Stimulated activated memory B cell treated with anti-CD40 and anti-IgM and Interleukin-4, amounts not matched to agents 10 μg/mL and 1 μg/mL and 100 μg/mL, for 72 hours (primary cell): ENCODE measurements at regions not wholly inside any gene's neighbourhood (a gene's known extent, or its start where the extent isn't known, plus 50 kb on each side); places are given as distances from the start of the nearest gene placed in this dataset.
"Not testable (repeated sequence)": the region's sequence is repeated elsewhere in the genome, so short reads cannot be mapped to it uniquely, and the experiment has no call there.

Source experiments
- ATAC-seq: fragments of 150-1000 bp; cut with Tn5 transposase; 2 replicates; pipeline ENCODE4 v1.10.0; 2021
- H3K27ac Mint-ChIP-seq: one replicate; pipeline ENCODE4 v1.8.0; 2022; ENCODE audit warnings: mild to moderate bottlenecking, mixed read lengths
- H3K27me3 Mint-ChIP-seq: one replicate; pipeline ENCODE4 v1.8.0; 2022; ENCODE audit warnings: mixed read lengths
- H3K36me3 Mint-ChIP-seq: one replicate; pipeline ENCODE4 v1.8.0; 2022; ENCODE audit warnings: mixed read lengths
- H3K4me1 Mint-ChIP-seq: one replicate; pipeline ENCODE4 v1.8.0; 2022; ENCODE audit warnings: mixed read lengths
- H3K4me3 Mint-ChIP-seq: one replicate; pipeline ENCODE4 v1.8.0; 2022; ENCODE audit warnings: mild to moderate bottlenecking, moderate library complexity, mixed read lengths
- H3K9me3 Mint-ChIP-seq: one replicate; pipeline ENCODE4 v1.8.0; 2022; ENCODE audit warnings: mixed read lengths

- Mint-ChIP-seq H3K27me3 (no peaks in the 10 kb centered on the region), H3K4me3 (no peak overlapping the region), H3K9me3 (no peaks in the 10 kb centered on the region), H3K27ac (no peak overlapping the region), H3K4me1 (no peaks in the 10 kb centered on the region), H3K36me3 (no peaks in the 10 kb centered on the region)
- no peak for ATAC-seq
Measured at GRCh38 chr2:114089636-114090319, 199.9 kb downstream of the ACTR3 start.

GRCh38 chr2:114091010-114091409, 201.1 kb downstream of the ACTR3 start:
- no peaks in the 10 kb centered on the region for H3K27me3 Mint-ChIP-seq
- ATAC-seq, result no peak
- no peaks in the 10 kb centered on the region for H3K4me1 Mint-ChIP-seq
- peaks cover 7% of the 10 kb centered on the region for H3K9me3 Mint-ChIP-seq
- H3K36me3 Mint-ChIP-seq, result no peaks in the 10 kb centered on the region
- no peak overlapping the region for H3K4me3 Mint-ChIP-seq
- H3K27ac Mint-ChIP-seq, result no peak overlapping the region

GRCh38 chr2:114108249-114108648, 218.4 kb downstream of the ACTR3 start:
- Mint-ChIP-seq H3K9me3 (peaks cover 19% of the 10 kb centered on the region), H3K36me3 (peaks cover 6% of the 10 kb centered on the region), H3K4me3 (no peak overlapping the region), H3K4me1 (no peaks in the 10 kb centered on the region), H3K27ac (no peak overlapping the region), H3K27me3 (peaks cover 14% of the 10 kb centered on the region)
- ATAC-seq, result no peak

- no peak overlapping the region for H3K4me3 Mint-ChIP-seq
- peaks cover 6% of the 10 kb centered on the region for H3K36me3 Mint-ChIP-seq
- no peak for ATAC-seq
- H3K4me1 Mint-ChIP-seq, result no peaks in the 10 kb centered on the region
- H3K9me3 Mint-ChIP-seq, result peaks cover 14% of the 10 kb centered on the region
- H3K27ac Mint-ChIP-seq, result no peak overlapping the region
- H3K27me3 Mint-ChIP-seq, result peaks cover 17% of the 10 kb centered on the region
Measured at GRCh38 chr2:114108824-114109416, 219.0 kb downstream of the ACTR3 start.

- ATAC-seq, result no peak
- Mint-ChIP-seq H3K9me3 (peaks cover under 1% of the 10 kb centered on the region), H3K27ac (no peak overlapping the region), H3K27me3 (peaks cover 24% of the 10 kb centered on the region), H3K4me3 (no peak overlapping the region), H3K4me1 (no peaks in the 10 kb centered on the region), H3K36me3 (no peaks in the 10 kb centered on the region)
Measured at GRCh38 chr2:114111329-114111728, 221.4 kb downstream of the ACTR3 start.

- Mint-ChIP-seq H3K36me3 (no peaks in the 10 kb centered on the region), H3K4me3 (no peak overlapping the region), H3K4me1 (no peaks in the 10 kb centered on the region), H3K27me3 (peaks cover 21% of the 10 kb centered on the region), H3K9me3 (no peaks in the 10 kb centered on the region), H3K27ac (no peak overlapping the region)
- no peak for ATAC-seq
Measured at GRCh38 chr2:114113518-114113917, 223.6 kb downstream of the ACTR3 start.

- no peaks in the 10 kb centered on the region for H3K36me3 Mint-ChIP-seq
- peaks cover 27% of the 10 kb centered on the region for H3K27me3 Mint-ChIP-seq
- no peaks in the 10 kb centered on the region for H3K9me3 Mint-ChIP-seq
- ATAC-seq, result no peak
- H3K4me3 Mint-ChIP-seq, result no peak overlapping the region
- H3K27ac Mint-ChIP-seq, result no peak overlapping the region
- H3K4me1 Mint-ChIP-seq, result no peaks in the 10 kb centered on the region
Measured at GRCh38 chr2:114118088-114118487, 228.2 kb downstream of the ACTR3 start.

GRCh38 chr2:114119862-114120261, 230.0 kb downstream of the ACTR3 start:
- H3K9me3 Mint-ChIP-seq, result no peaks in the 10 kb centered on the region
- no peak for ATAC-seq
- H3K4me3 Mint-ChIP-seq, result no peak overlapping the region
- peaks cover 17% of the 10 kb centered on the region for H3K27me3 Mint-ChIP-seq
- H3K4me1 Mint-ChIP-seq, result no peaks in the 10 kb centered on the region
- no peak overlapping the region for H3K27ac Mint-ChIP-seq
- H3K36me3 Mint-ChIP-seq, result no peaks in the 10 kb centered on the region

- Mint-ChIP-seq H3K4me1 (no peaks in the 10 kb centered on the region), H3K36me3 (no peaks in the 10 kb centered on the region)
Measured at GRCh38 chr2:114122930-114123329, 233.0 kb downstream of the ACTR3 start.

GRCh38 chr2:114123925-114124324, 234.0 kb downstream of the ACTR3 start:
- Mint-ChIP-seq H3K27ac (no peak overlapping the region), H3K27me3 (peaks cover 17% of the 10 kb centered on the region), H3K4me3 (no peak overlapping the region), H3K4me1 (no peaks in the 10 kb centered on the region), H3K36me3 (no peaks in the 10 kb centered on the region), H3K9me3 (no peaks in the 10 kb centered on the region)
- ATAC-seq, result no peak

More at GRCh38 chr2:114122930-114123329, 233.0 kb downstream of the ACTR3 start:
- Mint-ChIP-seq H3K9me3 (no peaks in the 10 kb centered on the region), H3K4me3 (no peak overlapping the region), H3K27me3 (peaks cover 17% of the 10 kb centered on the region), H3K27ac (no peak overlapping the region)
- no peak for ATAC-seq

- Mint-ChIP-seq H3K9me3 (no peaks in the 10 kb centered on the region), H3K36me3 (no peaks in the 10 kb centered on the region), H3K4me3 (no peak overlapping the region), H3K27ac (no peak overlapping the region), H3K27me3 (peaks cover 28% of the 10 kb centered on the region), H3K4me1 (no peaks in the 10 kb centered on the region)
- ATAC-seq, result no peak
Measured at GRCh38 chr2:114127372-114127771, 237.5 kb downstream of the ACTR3 start.

GRCh38 chr2:114128263-114128662, 238.4 kb downstream of the ACTR3 start:
- no peaks in the 10 kb centered on the region for H3K4me1 Mint-ChIP-seq
- H3K27ac Mint-ChIP-seq, result no peak overlapping the region
- H3K36me3 Mint-ChIP-seq, result no peaks in the 10 kb centered on the region
- no peak overlapping the region for H3K4me3 Mint-ChIP-seq
- ATAC-seq, result no peak
- H3K27me3 Mint-ChIP-seq, result peaks cover 20% of the 10 kb centered on the region
- no peaks in the 10 kb centered on the region for H3K9me3 Mint-ChIP-seq

- Mint-ChIP-seq H3K27ac (no peak overlapping the region), H3K9me3 (no peaks in the 10 kb centered on the region), H3K27me3 (peaks cover 15% of the 10 kb centered on the region), H3K36me3 (no peaks in the 10 kb centered on the region), H3K4me3 (no peak overlapping the region), H3K4me1 (no peaks in the 10 kb centered on the region)
- no peak for ATAC-seq
Measured at GRCh38 chr2:114128725-114129124, 238.8 kb downstream of the ACTR3 start.

- not testable (repeated sequence) for ATAC-seq, H3K4me3 Mint-ChIP-seq, H3K9me3 Mint-ChIP-seq, H3K4me1 Mint-ChIP-seq, H3K27ac Mint-ChIP-seq, H3K36me3 Mint-ChIP-seq
- peaks cover 15% of the 10 kb centered on the region for H3K27me3 Mint-ChIP-seq
Measured at GRCh38 chr2:114132050-114132449, 242.2 kb downstream of the ACTR3 start.

- no peak for ATAC-seq
- H3K27me3 Mint-ChIP-seq, result peaks cover 15% of the 10 kb centered on the region
- no peaks in the 10 kb centered on the region for H3K9me3 Mint-ChIP-seq
- no peaks in the 10 kb centered on the region for H3K4me1 Mint-ChIP-seq
- no peaks in the 10 kb centered on the region for H3K36me3 Mint-ChIP-seq
- H3K27ac Mint-ChIP-seq, result no peak overlapping the region
- no peak overlapping the region for H3K4me3 Mint-ChIP-seq
Measured at GRCh38 chr2:114134146-114134545, 244.3 kb downstream of the ACTR3 start.

- peaks cover 6% of the 10 kb centered on the region for H3K27me3 Mint-ChIP-seq
- H3K27ac Mint-ChIP-seq, result no peak overlapping the region
- no peaks in the 10 kb centered on the region for H3K4me1 Mint-ChIP-seq
- H3K4me3 Mint-ChIP-seq, result no peak overlapping the region
- peaks cover 4% of the 10 kb centered on the region for H3K9me3 Mint-ChIP-seq
- H3K36me3 Mint-ChIP-seq, result no peaks in the 10 kb centered on the region
- no peak for ATAC-seq
Measured at GRCh38 chr2:114139542-114139941, 249.7 kb downstream of the ACTR3 start.
